COLO829 (cell line): ENCODE measurements at regions not wholly inside any gene's neighbourhood (a gene's known extent, or its start where the extent isn't known, plus 50 kb on each side); places are given as distances from the start of the nearest gene placed in this dataset.
A peak's percentile ranks its signal among the peaks of the same experiment; 100 is the strongest.

Source experiments
- DNase-seq: peaks from one replicate; pipeline ENCODE4 v3.0.0; 2012; ENCODE audit warnings: low spot score

- no peak for DNase-seq
Measured at GRCh38 chr1:184919892-184920291, 54.4 kb downstream of the NIBAN1 start.

- DNase-seq: no peak
Measured at GRCh38 chr1:184915463-184916090, 58.7 kb downstream of the NIBAN1 start.

GRCh38 chr1:184914149-184914548 lies 60.2 kb downstream of the NIBAN1 start:
- DNase-seq: no peak

GRCh38 chr1:184912392-184912791 lies 61.9 kb downstream of the NIBAN1 start:
- DNase-seq: no peak

GRCh38 chr1:184911830-184912229 lies 62.5 kb downstream of the NIBAN1 start:
- DNase-seq: no peak

GRCh38 chr1:184911103-184911745 lies 63.1 kb downstream of the NIBAN1 start:
- no peak for DNase-seq

GRCh38 chr1:184910691-184911091 lies 63.6 kb downstream of the NIBAN1 start:
- DNase-seq: no peak

GRCh38 chr1:184910005-184910404 lies 64.3 kb downstream of the NIBAN1 start:
- no peak for DNase-seq

GRCh38 chr1:184909019-184909418 lies 65.3 kb downstream of the NIBAN1 start:
- DNase-seq: no peak

GRCh38 chr1:184908506-184908905 lies 65.8 kb downstream of the NIBAN1 start:
- DNase-seq: no peak

GRCh38 chr1:184907500-184907899 lies 66.8 kb downstream of the NIBAN1 start:
- DNase-seq: no peak

GRCh38 chr1:184906761-184907160 lies 67.5 kb downstream of the NIBAN1 start:
- no peak for DNase-seq

- no peak for DNase-seq
Measured at GRCh38 chr1:184905601-184906322, 68.5 kb downstream of the NIBAN1 start.

- no peak for DNase-seq
Measured at GRCh38 chr1:184903111-184903692, 71.1 kb downstream of the NIBAN1 start.

GRCh38 chr1:184900507-184900906 lies 73.8 kb downstream of the NIBAN1 start:
- DNase-seq: no peak

GRCh38 chr1:184896000-184896399 lies 78.3 kb downstream of the NIBAN1 start:
- DNase-seq: no peak

GRCh38 chr1:184895086-184895485 lies 79.2 kb downstream of the NIBAN1 start:
- no peak for DNase-seq

- no peak for DNase-seq
Measured at GRCh38 chr1:184893695-184894094, 80.6 kb downstream of the NIBAN1 start.

GRCh38 chr1:184892116-184892515 lies 82.2 kb downstream of the NIBAN1 start:
- DNase-seq: no peak

GRCh38 chr1:184891440-184891839 lies 82.9 kb downstream of the NIBAN1 start:
- no peak for DNase-seq

GRCh38 chr1:184890539-184890973 lies 83.8 kb downstream of the NIBAN1 start:
- no peak for DNase-seq

GRCh38 chr1:184889902-184890301 lies 84.4 kb downstream of the NIBAN1 start:
- peak; percentile 60 for DNase-seq

GRCh38 chr1:184889166-184889565 lies 85.1 kb downstream of the NIBAN1 start:
- DNase-seq: no peak
